ENCODE measurements at regions not wholly inside any gene's neighbourhood (a gene's known extent, or its start where the extent isn't known, plus 50 kb on each side); places are given as distances from the start of the nearest gene placed in this dataset.

DNA sequence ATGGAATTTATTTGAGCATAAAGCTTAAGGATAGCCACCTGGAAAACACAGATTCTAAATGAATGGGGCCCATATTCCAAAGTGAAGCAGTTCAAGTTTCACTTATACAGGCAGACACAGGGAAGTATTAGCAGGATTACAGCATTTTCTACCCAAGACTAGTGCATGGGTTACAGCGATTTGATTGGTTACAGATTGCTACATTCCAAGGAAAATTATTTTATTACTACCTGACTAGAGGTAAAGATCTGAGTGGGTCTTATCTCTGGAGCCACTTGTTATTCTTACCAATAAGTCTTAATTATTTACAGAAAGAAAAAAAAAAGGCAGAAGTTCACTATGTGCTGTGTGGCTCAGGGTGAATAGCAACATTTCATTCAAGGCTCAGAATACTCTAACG, 87.4 kb upstream of the ITGB1 start:
- H3F3A ChIP-seq (ENCODE audit: low read length, unreplicated experiment) = no peaks in the 10 kb centered on the region
- H4K20me1 ChIP-seq (ENCODE audit: low read length) = no peaks in the 10 kb centered on the region
- no peaks in the 10 kb centered on the region for H3K4me1 ChIP-seq (ENCODE audit: insufficient read depth, low read length)
- ChIA-PET CTCF (no interaction called here), POLR2A (ENCODE audit: unreplicated experiment) (no interaction called here)
- BruUV-seq (replicated peaks) = no TSS peak
- TF ChIP-seq EZH2phosphoT487 (IDR thresholded peaks at IDR 0.05; ENCODE audit: borderline replicate concordance, low read length) (no peak), CTCF (conservative IDR thresholded peaks at IDR 0.05; ENCODE audit: low read depth, low read length) (no peak), EZH2 (IDR thresholded peaks at IDR 0.05; ENCODE audit: low read length, unreplicated experiment) (no peak)
- no peak for ATAC-seq
- H3K27me3 ChIP-seq (ENCODE audit: low read length) = no peaks in the 10 kb centered on the region
- intact Hi-C loops (cut with micrococcal nuclease) = no loop called here
- H2AFZ ChIP-seq (ENCODE audit: low read length) = no peak overlapping the region
- no peaks in the 10 kb centered on the region for H3K79me2 ChIP-seq (ENCODE audit: low read length)
- no peak for DNase-seq
- no peaks in the 10 kb centered on the region for H3K36me3 ChIP-seq (ENCODE audit: low read depth, low read length)
- no peak overlapping the region for H3K9ac ChIP-seq (ENCODE audit: low read length)
- H3K9me3 ChIP-seq (ENCODE audit: low read length) = no peaks in the 10 kb centered on the region
- H3K27ac ChIP-seq (ENCODE audit: low read length) = no peak overlapping the region
- H3K9me2 ChIP-seq (replicated peaks; ENCODE audit: low read length) = no peaks in the 10 kb centered on the region
- no peak overlapping the region for H3K4me3 ChIP-seq (ENCODE audit: low read length)
- no peak overlapping the region for H3K4me2 ChIP-seq (ENCODE audit: low read length)

GRCh38 chr10:33042565-33042964, 84.5 kb upstream of the ITGB1 start:
- Histone ChIP-seq H2AFZ (ENCODE audit: low read length) (no peak overlapping the region), H3F3A (ENCODE audit: low read length, unreplicated experiment) (no peaks in the 10 kb centered on the region), H3K4me2 (ENCODE audit: low read length) (no peak overlapping the region), H3K79me2 (ENCODE audit: low read length) (no peaks in the 10 kb centered on the region), H3K9ac (ENCODE audit: low read length) (no peak overlapping the region), H4K20me1 (ENCODE audit: low read length) (no peaks in the 10 kb centered on the region), H3K9me2 (replicated peaks; ENCODE audit: low read length) (no peaks in the 10 kb centered on the region), H3K27ac (ENCODE audit: low read length) (no peak overlapping the region), H3K36me3 (ENCODE audit: low read depth, low read length) (no peaks in the 10 kb centered on the region), H3K4me3 (ENCODE audit: low read length) (no peak overlapping the region), H3K9me3 (ENCODE audit: low read length) (no peaks in the 10 kb centered on the region), H3K27me3 (ENCODE audit: low read length) (no peaks in the 10 kb centered on the region), H3K4me1 (ENCODE audit: insufficient read depth, low read length) (no peaks in the 10 kb centered on the region)
- POLR2A ChIA-PET (ENCODE audit: unreplicated experiment) = no interaction called here
- ATAC-seq (no peak), DNase-seq (no peak)
- TF ChIP-seq EZH2phosphoT487 (IDR thresholded peaks at IDR 0.05; ENCODE audit: borderline replicate concordance, low read length) (no peak), CTCF (conservative IDR thresholded peaks at IDR 0.05; ENCODE audit: low read depth, low read length) (no peak), EZH2 (IDR thresholded peaks at IDR 0.05; ENCODE audit: low read length, unreplicated experiment) (no peak)
- intact Hi-C loops (cut with micrococcal nuclease) = no loop called here
- CTCF ChIA-PET = no interaction called here
- no TSS peak for BruUV-seq (replicated peaks)

DNA sequence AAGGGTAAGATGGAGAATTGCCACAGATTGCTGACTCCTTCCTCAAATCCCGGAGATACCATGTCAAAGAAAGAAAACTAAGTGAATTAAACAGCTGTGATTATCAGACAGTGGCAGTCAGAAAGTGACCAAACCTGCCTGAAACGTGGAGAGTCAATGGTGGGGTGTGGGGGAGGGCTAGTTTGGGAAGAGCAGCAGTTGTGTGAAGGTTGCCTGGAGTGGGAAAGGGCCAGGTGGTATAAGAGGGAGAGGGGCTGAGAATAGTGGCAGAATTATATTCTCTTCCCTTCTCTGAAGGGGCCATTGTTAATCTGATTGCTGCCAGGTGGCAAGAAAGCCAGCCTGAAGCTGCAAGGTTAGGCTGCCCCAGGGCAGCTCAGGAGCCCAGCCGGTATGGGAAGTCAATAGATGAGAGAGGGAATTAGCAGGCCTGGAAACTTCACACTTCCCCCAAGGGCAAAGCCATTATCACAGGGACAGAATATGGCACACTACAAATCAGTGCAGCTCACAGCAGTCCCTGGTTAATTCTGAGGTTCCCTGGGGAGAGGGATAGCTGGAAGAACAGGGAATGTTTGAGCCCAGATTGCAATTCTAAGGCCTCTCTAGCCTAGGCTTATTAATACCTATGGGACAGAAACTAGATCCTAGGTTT, 83.9 kb upstream of the ITGB1 start:
- Histone ChIP-seq H2AFZ (ENCODE audit: low read length) (no peak overlapping the region), H3K79me2 (ENCODE audit: low read length) (no peaks in the 10 kb centered on the region), H3F3A (ENCODE audit: low read length, unreplicated experiment) (no peaks in the 10 kb centered on the region), H3K27ac (ENCODE audit: low read length) (no peak overlapping the region), H3K4me2 (ENCODE audit: low read length) (no peak overlapping the region), H3K9me3 (ENCODE audit: low read length) (no peaks in the 10 kb centered on the region), H3K4me3 (ENCODE audit: low read length) (no peak overlapping the region), H3K27me3 (ENCODE audit: low read length) (no peaks in the 10 kb centered on the region), H3K36me3 (ENCODE audit: low read depth, low read length) (no peaks in the 10 kb centered on the region), H3K9me2 (replicated peaks; ENCODE audit: low read length) (no peaks in the 10 kb centered on the region), H3K4me1 (ENCODE audit: insufficient read depth, low read length) (no peaks in the 10 kb centered on the region), H4K20me1 (ENCODE audit: low read length) (no peaks in the 10 kb centered on the region), H3K9ac (ENCODE audit: low read length) (no peak overlapping the region)
- TF ChIP-seq CTCF (conservative IDR thresholded peaks at IDR 0.05; ENCODE audit: low read depth, low read length) (no peak), EZH2phosphoT487 (IDR thresholded peaks at IDR 0.05; ENCODE audit: borderline replicate concordance, low read length) (no peak), EZH2 (IDR thresholded peaks at IDR 0.05; ENCODE audit: low read length, unreplicated experiment) (no peak)
- CTCF ChIA-PET = no interaction called here
- POLR2A ChIA-PET (ENCODE audit: unreplicated experiment) = no interaction called here
- DNase-seq (peak; percentile 22), ATAC-seq (no peak)
- intact Hi-C loops (cut with micrococcal nuclease) = no loop called here
- BruUV-seq (replicated peaks) = no TSS peak
